Testis (tissue), 2 donors: ENCODE measurements at regions not wholly inside any gene's neighbourhood (a gene's known extent, or its start where the extent isn't known, plus 50 kb on each side); places are given as distances from the start of the nearest gene placed in this dataset.

ENCODE experiments used
- CTCF ChIP-seq, 3 experiments: fragments of 450-650 bp in 2 of 3; fragments of 200-600 bp in 1 of 3; sonication (generic) in 1 of 3; IDR thresholded peaks; one replicate each; pipeline ENCODE4 v1.5.1; 2016 to 2019; ENCODE audit warnings: antibody characterized with exemption in 3 of 3, mild to moderate bottlenecking in 2 of 3, moderate library complexity in 1 of 3
- POLR2A ChIP-seq: fragments of 450-650 bp; IDR thresholded peaks from one replicate; pipeline ENCODE4 v1.6.1; 2017; ENCODE audit warnings: antibody characterized with exemption, mild to moderate bottlenecking, moderate library complexity

GRCh38 chr5:145445027-145445426 is 390.1 kb downstream of the PRELID2 start:
- TF ChIP-seq CTCF (IDR thresholded peaks at IDR 0.05) (no peak), POLR2A (no peak)
